Islet of Langerhans (tissue), 1 donor: ENCODE measurements at regions not wholly inside any gene's neighbourhood (a gene's known extent, or its start where the extent isn't known, plus 50 kb on each side); places are given as distances from the start of the nearest gene placed in this dataset.
A peak's percentile ranks its signal among the peaks of the same experiment; 100 is the strongest.

Source experiments
- FAIRE-seq: peaks from one replicate; lab custom pipeline; 2011; peaks lifted over from hg19 to GRCh38; lab: Jason Lieb, UNC

DNA sequence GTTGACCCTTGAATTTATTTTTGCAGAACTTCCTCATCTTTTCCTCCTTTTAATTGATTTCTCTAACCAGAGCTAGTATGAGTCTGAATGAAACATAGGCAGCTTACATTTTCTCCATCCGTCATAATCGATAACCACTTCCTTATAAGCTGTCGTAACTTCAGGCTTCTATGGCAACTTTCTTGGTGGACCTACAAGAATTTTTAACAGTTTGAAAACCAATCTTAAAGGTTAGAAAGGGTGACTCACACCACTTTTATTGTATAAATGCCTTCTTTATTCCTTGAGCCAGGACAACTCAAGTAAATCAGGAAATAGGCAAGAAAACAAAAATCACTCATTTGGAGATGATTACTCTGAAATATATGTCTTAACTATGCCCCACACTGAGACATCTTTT is 105.7 kb upstream of the KL start:
- FAIRE-seq = no peak

DNA sequence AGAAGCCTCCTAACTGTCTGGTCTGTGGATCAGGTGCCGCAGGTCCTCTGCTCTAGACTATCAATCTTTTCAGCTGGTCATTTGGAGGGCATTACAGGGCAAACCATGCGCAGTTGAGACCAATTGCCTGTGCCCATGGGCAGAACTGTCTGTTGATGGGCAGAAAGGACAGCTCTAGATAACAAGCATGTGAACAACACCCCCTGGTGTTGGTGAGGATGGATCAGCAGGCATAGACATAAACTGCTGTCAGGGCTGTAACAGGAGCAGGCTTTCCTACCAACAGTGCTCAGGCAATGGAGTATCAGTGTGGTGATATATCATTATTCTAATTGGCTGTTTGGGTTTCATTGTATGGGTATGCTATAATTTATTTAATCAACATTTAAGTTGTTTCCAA is 104.7 kb upstream of the KL start:
- FAIRE-seq = peak; percentile 95

DNA sequence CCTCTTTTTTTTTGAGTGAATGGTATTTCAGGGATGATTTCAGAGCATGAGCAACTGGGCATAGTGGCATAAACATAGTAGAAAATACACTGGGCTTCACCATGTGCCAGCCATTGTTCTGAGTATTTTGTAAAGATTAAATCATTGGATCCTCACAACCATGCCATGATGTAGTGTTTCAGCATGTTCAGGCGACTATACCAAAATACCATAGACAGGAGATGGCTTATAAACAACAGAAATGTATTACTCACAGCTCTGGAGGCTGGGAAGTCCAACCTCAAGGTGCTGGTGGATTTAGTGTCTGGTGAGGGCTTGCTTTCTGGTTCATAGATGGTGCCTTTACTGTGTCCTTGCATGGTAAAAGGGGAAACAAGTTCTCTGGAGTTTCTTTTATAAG is 101.5 kb upstream of the KL start:
- FAIRE-seq = no peak

DNA sequence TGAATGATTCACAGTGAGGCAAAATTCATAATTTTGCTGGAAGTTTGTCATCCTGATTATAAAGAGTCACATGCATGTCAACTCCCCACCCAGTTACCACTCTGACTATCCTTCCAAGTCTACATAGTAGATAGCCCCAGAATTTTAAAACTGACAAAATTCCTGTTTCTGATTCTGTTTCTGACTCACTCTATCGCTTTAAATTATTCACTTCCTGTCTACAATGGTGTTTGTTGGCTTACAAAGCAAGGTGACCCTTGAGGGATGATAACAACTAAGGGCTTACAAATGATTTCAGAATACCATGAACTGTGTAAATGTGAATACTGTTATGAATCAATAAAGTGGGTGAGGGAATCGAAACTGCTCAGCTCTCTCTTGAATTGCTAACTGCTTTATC is 98.7 kb upstream of the KL start:
- no peak for FAIRE-seq

DNA sequence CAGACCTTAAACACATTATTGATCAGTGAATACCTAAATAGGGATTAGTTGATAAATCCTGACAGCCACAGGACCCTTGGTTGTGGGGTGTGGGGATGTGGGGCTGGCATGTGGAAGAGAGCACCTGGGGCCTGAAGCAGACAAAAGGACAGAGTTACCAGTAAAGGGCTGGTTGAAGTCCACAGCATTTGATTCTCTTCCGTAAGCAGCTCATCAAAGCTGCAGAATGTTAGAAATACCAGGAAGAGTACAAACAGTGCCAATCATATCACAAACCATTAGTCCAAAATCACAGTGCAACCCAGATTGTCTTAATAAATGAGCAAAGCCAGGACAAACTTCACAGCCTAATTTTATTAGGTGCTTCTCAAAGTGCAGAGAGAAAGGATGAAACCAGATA is 92.5 kb upstream of the KL start:
- no peak for FAIRE-seq

DNA sequence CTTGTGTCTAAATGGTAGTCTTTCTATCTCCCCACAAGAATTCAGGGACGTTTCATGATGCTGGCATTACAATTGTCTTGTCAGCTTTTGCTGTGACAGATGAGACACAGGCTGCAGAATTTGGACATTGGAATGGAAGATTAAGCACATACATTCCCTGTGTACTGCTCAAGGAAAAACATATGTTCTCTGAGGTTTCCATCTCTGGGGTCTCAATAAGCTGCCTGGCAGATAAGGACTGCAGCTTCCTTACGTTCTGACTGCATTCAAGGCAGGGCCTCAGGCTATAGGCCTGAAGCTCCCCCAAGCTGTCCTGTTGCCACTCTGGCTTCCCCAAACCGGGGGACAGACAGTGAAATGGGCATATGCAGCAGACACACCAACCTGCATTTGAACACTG is 91.3 kb upstream of the KL start:
- FAIRE-seq = no peak

DNA sequence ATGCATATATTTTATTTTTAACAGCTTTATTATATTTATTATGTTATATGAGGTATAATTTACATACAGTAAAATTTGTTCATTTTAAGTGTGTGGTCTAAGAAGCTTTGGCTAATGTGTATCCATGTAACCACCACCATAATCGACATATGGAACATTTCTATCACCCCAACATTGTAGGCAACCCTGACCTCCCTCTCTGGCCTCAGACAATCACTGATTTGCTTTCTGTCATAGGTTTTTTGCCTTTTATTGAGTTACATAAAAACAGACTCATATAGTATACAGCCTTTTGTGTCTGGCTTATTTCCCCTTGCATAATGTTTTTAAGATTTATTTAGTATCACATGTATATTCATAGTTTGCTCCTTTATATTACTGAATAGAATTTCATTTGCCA is 90.7 kb upstream of the KL start:
- no peak for FAIRE-seq

DNA sequence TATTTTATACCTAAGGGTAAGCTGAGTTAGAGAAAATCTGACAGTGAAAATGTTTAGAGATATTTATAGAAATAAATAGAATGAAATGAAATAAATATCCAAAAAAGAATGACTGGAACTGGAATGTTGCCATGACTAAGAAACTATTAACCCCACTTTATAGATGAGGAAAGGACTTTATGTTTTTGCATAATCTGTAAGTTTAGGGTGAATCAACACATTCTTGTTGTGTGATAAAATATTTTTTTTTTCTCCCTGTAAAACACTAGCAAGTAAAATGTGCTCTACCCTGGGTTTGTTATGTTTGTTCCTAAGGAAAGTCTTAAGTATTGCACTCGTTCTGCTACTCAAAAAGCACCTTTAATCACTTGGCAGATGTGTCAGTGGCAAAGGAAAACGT is 83.8 kb upstream of the KL start:
- FAIRE-seq = peak; percentile 13

DNA sequence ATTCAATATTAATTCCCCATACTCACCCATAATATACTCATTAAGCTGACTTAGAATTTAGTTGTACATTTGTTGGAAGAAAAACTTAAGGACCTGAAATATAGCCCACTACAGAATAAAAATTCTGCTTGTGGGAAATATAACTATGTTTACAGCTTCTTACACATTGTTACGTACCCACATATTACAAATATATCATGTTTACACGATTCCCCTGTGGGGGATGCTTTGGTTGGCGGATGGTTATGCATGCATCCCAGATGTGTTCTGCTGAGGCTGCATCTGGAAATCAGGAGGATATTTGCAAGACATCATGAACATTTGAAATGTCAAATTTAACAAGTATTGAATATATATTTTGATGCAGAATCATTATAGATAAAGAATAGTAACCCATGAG is 79.5 kb upstream of the KL start:
- FAIRE-seq = no peak

DNA sequence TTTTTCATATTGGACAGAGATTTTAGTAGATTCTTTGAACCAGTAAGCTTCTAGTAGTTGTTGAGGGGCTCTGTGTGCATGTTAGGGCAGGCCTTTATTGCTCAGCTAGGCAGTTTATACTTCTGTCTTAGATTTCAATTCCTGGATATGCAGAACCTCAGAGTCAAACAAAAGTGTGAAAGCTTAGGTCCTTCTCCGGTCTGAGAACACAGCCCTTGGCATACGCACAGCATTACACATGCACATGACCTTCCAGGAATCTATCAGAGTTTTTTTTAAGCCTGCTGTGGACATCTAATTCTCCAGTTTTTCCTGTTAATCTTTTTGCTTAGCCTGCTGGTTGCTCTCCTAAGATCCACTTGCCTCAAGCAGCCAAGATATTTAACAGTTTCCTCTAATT is 77.9 kb upstream of the KL start:
- FAIRE-seq = no peak

DNA sequence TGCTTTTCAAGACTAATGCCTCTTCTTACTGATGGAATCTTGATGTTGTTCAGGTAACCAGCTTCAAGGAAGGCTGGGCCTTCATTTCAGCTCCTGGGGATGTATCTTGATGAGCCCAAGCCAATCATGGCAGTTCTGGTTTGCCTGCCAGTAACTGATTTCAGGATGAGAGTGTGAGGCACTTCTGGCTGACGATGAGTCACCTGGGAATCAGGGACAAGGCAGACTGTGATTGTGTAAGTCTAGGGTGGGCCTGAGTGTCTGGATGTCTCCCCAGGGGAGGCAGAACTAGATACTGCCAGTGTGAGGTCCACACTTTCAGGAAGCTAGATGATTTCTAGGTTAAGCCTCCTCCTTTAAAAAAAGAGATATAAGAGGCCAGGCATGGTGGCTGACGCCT is 77.3 kb upstream of the KL start:
- no peak for FAIRE-seq

DNA sequence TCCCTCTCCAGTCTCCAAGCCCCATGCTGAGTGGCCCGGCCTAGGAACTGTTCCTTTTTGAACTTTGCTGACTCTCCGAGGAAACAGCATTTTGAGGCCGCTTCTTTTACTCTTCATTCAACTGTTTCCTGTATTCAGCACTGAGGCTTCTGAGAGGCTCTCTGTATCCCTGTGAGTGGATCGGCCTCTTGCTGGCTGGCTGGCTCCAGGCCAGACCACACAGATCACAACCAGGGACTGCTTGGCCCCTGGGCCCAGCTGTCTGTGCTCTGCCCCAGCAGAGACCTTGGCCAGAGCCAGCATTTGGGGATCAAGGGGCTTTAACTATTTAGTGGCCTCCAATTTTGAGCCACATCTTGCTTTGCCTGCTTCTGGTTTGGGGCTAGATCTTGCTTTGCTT is 75.6 kb upstream of the KL start:
- no peak for FAIRE-seq

DNA sequence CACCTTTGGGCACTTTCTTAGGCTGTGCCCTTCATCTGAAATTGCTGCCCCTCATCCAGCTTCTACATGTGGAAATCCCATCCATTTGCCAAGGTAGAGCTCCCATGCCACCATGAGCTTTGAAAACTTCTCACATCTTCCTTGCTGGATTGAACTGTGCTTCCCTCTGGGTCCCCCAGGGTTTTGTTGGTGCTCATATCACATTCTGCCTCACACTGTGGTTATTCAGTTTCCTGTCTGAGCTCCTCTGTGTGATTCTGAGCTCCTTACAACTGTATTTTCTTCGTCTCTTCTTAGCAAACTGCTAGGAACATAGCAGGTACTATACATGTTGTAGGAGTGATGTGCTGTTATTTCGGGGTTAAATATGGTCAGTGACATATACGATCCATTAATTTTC is 74.9 kb upstream of the KL start:
- no peak for FAIRE-seq

DNA sequence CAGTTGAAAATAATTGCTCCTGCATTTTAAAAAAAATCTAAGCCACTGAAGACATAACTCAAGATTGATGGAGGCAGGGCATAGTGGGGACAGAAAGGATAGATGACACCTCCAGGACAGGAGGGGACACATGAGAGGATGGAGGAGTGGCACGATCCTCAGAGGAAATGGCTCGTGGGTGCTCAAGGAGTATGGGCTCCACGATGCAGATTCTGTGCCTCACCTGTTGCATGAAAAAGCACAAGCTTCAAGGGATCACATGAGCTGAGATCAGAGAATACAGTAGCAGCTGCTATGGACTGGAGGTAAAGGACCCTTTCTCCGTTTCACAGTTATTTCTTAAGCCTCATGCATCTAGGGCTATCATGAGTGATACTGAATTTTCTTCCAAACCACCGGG is 69.7 kb upstream of the KL start:
- no peak for FAIRE-seq

DNA sequence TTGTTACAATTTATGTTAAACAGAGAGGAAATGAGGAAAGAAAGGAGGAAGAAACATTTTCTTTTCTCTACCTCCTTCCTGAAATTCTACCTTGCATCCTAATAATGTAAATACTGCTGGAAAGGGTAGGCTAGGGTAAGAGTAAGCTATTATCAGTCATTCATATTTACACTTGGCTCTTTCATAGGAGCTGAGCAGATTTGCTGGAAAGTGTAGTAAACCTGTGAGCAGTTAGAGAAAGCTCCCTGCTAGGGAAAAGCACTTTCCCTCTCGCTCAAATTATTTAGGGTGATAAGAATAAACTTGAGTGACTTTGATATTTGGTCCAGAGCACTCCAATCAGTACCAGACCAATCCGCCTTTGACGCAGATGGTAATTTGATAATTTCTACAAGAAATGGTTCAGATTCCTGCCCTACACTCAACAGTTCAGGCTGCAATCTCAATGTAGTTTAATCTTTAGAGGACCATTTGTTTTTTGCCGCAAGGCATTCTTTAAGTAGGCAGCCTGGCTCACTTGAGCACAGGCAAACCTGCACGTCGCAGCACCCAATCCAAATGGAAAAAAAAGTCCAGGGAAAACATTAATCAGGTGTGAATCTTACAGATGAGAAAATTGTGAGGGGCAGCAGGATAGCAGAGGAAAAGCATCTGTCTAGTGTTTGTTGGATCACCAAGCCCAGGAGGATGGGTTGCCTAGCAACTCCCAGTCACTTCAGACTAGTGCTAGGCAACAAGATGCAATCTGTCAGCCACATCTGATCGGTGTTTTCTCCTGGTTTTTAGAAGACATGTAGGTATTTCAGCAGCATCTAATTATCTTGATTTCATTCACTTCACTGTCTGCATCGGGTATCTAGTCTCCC is 68.6 kb upstream of the KL start:
- peak; percentile 99 for FAIRE-seq

DNA sequence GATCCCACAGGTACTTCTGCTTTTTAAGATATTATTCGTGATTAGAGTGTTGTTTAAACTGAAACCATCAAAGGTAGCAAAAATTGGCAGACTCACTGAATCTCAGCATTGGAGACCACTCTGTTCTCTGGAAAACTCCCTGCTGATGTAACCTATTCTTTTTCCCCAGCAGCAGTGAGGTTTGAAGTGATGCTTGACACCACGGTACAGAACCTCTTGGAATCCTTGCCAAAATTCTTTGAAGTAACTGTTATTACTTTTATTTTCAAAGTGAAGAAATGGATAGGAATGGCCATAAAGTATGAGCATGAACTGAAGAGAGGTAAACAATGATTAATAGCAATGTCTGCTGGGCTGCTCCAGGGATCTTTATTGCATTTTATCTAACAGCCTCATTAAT is 66.4 kb upstream of the KL start:
- FAIRE-seq = no peak

DNA sequence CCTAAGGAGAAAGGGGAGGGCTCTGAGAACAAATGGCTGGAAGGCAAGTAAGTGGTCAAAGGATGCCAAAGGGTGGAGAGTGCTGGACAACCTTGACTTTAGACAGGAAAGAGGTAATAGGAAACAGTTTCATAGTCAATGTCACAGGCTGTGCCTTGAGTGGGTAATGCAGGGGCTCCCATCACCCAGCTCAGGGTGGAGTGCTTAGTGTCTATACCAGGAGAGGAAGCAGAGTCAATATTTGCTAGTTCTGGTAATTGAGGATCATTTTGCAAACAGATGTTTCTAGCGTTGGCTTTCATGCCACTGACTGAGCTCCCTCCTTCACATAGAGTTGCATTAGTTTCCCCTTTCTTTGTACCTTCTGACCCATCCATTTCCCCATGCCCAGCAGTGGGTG is 64.6 kb upstream of the KL start:
- peak; percentile 84 for FAIRE-seq

DNA sequence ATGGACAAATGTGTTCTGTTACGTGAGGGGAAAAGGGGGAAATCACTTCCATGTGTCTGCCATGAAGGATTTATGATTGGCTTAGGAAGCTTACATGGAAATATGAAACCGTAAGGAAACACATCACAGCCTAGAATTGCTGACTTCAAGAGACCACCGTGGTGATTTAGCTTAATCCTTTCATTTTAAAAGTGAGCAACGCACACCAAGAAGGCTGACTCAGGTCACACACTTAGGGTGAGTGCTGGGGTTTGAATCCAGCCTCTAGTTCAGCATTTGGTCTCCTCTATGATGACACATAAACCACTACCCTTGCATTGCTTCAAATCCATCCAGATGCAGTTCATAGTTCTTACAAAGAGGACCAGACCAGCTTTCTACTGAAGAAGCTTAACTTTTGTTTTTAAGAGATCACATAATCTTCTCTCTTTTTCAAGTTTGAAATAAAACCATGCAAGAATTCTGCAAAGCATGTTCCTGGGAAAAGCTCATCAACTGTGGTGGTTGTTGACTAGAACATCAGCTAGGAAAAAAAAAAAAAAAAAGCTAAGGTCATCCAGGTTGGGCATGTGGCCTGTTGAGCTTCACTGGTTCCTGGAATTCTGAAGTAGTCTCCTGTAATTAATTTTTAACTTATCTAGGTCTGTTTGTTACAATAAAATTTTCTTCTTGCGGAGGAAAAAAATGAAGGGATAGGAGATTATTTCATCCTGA is 60.2 kb upstream of the KL start:
- no peak for FAIRE-seq

DNA sequence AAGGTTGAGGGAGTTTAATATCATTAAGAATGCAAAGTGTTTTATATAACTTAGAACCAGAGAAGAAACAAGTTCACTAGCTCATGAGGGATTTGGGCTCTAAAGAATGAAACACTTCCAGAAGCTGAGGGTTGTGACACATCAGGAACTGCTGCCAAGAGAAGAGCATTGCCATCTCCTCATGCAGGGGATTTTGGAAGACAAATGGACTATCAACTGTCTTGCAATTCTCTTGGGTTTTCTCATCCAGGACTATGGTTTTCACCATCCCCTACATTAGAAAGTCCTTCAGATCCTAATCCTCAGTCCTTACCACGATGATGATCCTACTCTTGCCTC is 59.7 kb upstream of the KL start:
- FAIRE-seq = no peak

DNA sequence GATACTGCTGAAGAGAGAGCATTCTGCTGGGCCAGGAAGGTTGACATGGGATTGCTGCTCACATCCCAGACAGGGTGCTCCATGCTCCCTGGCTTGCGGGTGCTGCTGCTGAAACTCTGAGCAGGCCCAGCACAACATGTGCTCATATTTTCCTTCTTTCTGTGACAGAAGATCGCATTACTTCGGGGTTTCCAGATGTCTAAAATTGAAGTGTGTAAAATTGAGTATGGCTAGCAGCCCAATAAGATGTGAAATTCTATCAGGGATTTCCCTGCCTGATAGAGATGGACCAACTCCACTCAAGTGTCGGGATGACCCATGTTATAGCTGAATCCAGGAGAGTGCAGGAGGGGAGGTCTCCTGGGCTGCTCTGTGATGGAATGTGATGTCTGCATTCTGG is 55.6 kb upstream of the KL start:
- no peak for FAIRE-seq

DNA sequence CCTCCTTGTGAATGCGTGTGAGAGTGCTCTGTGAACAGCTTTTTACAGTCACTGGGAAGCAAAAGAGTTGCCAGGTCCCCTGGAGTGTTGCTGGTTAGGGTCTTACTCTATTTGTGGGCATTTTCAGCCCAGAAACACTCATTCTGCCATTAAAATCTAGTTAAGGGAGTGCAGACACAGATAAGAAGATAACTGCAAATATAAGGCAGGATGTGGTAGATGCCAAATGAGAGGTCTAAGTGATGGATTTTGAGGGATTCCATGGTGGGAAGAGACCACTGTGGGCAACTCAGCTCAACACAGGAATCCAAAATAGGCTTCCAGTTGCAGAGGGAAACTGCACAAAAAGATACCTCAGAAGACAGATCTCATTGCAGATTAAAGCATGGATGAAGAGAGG is 54.5 kb upstream of the KL start:
- no peak for FAIRE-seq

DNA sequence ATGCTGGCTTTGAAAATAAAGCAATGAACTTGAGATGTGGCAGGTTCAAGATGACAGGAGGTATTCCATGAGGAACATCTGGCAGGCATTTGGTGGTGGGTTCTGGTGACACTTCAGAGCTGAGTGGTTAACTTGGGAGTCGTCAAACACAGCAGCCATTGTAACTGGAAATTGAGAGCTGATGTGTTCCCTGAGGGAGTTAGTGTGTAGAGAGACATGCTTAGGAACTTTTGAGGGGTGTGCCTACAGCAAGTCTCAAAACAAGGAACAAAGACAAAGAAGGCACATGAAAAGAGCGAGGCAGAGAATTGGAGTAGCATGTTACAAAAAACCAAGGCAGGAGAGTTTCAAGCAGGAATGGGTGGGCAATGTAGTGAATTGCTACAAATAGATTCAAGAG is 53.9 kb upstream of the KL start:
- FAIRE-seq = no peak

DNA sequence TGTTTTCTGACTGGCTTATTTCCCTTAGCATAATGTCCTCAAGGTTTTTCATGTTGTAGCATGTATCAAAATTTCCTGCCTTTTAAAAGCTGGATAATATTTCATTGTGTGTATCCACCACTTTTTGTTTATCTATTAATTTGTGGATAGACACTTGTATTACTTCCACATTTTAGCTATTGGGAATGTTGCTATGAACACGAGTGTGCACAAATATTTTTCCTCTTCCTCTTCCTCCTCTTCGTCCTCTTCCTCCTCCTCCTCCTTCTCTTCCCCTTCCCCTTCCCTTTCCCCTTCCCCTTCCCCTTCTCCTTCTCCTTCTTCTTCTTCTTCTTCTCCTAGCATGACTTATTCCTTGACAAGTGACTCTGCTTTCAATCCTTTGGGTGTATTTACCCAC is 51.2 kb upstream of the KL start:
- no peak for FAIRE-seq
